Embryonic facial prominence (tissue), 1 donor: ENCODE measurements at regions not wholly inside any gene's neighbourhood (a gene's known extent, or its start where the extent isn't known, plus 50 kb on each side); places are given as distances from the start of the nearest gene placed in this dataset.

ENCODE experiments used
- DNase-seq: peaks from one replicate; pipeline ENCODE4 v3.0.0-alpha.2; 2016; ENCODE audit errors: extremely low spot score

DNA sequence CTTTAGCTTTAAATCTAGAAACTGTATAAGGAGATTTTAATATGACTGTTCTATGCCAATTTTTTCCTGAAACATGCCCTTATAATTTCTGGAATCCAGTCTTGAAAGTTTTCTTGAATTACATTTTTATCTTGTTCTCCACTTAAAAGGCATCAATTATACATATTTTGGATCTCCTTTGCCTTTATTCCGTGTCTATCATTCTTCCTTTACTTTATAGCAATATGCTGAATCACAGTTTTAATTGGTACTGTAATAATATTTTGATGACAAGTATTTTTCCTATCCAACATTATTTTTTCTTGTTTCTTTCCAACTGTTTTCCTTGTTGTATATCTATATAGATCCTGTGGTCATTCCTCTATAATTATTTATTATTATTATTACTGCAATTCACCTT is 361.2 kb downstream of the PIK3R1 start:
- DNase-seq = no peak

GRCh38 chr5:68582284-68582683 is 366.7 kb downstream of the PIK3R1 start:
- DNase-seq = no peak

DNA sequence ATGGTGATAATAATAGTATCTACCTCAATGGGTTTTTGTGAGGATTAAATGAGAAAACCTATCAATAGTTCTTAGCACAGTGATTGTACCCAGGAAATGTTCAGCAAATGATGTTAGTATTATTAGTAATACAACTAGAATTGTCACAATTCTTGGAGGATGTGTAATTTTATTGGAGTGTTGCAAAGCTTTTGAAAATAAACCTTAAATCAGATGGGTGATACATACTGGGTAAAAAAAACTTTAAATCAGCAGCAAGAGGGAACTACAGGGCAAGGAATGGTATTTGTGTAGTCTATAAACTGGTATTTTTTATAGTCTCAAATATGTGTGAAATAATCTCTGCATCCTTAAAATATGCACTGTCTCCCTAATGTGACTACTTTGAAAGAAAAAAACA is 371.6 kb downstream of the PIK3R1 start:
- no peak for DNase-seq

DNA sequence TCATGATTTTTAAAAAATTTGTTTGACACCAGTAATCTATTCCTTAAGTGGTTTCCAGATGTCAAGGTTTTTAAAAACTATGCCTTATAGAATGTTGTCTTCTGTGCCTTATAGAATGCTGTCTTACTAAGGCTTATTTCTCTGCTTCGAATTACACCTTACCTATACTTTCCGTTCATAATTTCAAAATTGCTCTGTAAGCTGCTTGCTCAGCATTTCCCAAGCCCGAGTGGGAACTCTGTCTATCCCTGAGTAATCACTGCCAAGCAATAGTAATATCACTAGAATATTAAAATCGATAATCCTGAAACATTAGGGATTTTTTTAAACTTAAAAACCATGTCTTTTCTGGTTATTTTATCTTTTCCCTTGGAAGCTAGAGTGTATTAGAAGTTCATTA is 376.3 kb downstream of the PIK3R1 start:
- no peak for DNase-seq

DNA sequence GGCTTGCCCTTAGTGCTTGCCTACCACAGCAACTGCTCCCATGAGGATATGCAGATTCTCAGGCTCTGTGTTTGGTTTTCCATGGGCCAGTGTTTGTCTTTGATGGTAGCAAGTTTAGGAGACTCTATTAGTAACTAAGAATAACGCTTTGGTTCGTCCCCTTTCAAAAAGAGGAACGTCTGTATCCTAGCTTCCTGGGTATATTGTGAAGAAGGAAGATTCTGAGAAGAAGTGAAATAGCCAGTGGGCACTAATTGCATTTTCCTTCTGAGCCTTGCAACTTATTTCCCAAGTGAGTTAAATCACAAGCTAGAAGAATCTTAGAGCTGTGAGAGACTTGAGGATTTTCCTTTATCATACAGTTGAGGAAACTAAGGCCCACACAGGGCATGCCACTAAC is 376.8 kb downstream of the PIK3R1 start:
- no peak for DNase-seq

- DNase-seq = no peak
Observed at GRCh38 chr5:68593211-68593671, 377.7 kb downstream of the PIK3R1 start.

- no peak for DNase-seq
Observed at GRCh38 chr5:68612972-68613371, 397.4 kb downstream of the PIK3R1 start.

- DNase-seq = no peak
Observed at GRCh38 chr5:68618501-68618900, 402.9 kb downstream of the PIK3R1 start.

- no peak for DNase-seq
Observed at GRCh38 chr5:68627001-68627400, 411.4 kb downstream of the PIK3R1 start.

GRCh38 chr5:68628082-68628814 is 412.7 kb downstream of the PIK3R1 start:
- DNase-seq = no peak

GRCh38 chr5:68630354-68630753 is 414.8 kb downstream of the PIK3R1 start:
- no peak for DNase-seq

DNA sequence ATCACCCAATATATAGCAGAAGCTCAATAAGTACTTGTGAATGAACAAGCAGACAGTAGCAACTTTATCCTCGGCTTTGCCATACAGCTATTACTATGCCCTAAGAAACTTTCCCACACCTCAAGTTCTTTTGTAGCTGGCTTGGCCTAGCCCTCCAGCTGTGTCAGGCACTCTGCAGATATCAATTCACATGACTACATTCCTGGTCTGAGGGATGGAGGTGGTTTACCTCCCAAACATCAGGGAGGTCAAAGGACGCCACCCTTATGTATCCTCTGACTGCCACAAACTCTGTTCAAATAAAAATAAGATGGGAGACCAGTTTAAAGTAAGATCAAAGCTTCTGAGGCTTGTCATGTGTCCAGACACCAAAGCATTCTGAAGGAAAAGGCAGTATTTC is 416.3 kb downstream of the PIK3R1 start:
- no peak for DNase-seq

- no peak for DNase-seq
Observed at GRCh38 chr5:68641211-68641610, 425.7 kb downstream of the PIK3R1 start.

- no peak for DNase-seq
Observed at GRCh38 chr5:68643064-68643463, 427.5 kb downstream of the PIK3R1 start.

- DNase-seq = no peak
Observed at GRCh38 chr5:68644971-68645370, 429.4 kb downstream of the PIK3R1 start.

- no peak for DNase-seq
Observed at GRCh38 chr5:68646144-68646543, 430.6 kb downstream of the PIK3R1 start.

DNA sequence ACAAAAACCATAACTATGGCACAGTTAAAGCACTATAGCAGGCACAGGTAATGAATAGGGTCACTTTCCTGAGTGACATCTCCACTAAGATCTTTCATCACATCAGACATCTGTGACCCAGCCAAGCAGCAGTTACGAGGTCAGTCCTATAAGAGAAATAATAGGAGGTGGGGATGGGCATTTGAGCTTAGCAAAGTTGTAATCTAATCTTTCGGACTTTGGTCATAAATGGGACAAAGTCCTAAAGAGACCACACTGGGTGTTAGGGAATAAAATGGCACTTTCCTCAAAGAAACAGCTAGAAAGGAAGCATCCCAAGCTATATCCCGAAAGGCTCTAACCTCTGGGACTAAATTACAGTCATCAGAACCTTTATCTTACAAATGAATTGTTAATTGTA is 432.2 kb downstream of the PIK3R1 start:
- no peak for DNase-seq

DNA sequence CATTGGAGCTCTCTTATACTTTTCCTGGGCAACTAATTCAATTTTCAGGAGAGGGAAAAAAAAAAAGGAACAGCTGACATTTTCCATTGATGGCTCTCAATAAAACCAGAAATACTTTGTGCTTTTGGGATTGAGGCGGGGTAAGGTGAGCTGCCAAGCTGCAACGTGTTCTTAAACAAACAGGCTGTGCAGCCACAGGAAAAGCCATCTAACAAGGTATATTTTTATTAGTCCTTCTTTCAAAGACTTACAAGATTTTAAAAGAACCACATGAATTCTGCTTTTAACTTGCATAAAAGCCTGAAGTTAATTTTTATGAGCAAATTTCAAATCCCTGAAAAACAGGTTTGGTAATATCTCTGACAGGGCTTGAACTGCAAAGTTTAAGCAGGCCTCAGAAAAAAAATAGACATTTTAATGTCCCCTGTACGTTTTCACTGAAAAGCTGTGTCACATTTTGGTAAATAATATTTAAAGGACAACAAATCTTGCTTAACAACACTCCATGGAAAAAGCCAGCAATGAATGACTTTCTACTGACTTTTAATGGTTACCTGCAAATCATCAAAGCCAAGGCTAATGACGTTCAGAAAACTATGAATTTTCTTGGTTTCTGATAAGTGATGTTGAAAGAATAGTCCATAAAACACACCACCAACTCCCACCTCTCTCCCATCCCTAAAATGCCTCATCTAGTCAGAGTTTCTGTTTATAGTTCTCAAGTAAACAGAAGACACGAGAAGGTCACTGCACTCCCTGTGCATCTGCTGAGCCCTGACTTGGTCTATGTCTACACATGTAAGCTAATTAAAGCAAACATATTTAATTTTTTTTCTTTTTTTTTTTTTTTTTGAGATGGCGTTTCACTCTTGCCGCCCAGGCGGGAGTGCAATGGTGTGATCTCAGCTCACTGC is 433.6 kb downstream of the PIK3R1 start:
- DNase-seq = no peak

DNA sequence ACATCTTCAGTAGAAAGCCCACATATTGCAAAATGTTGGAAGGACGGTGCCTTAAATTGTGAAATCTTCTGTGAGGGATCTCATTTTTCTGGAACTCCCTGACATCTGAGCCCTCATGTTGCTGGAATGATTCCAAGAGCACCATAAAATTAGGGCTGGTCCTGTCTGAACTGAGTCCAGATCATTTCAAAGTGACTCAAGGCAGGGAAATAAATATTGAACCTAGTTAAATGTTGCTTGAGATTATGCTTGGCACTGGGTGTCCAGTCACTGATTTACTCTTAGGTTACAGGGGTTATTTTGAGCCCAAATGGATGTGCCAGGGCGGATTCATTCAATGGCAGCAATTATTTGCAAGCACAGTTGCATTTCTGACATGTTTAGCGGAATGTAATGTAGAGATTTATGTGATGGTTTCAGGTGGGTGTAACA is 437.0 kb downstream of the PIK3R1 start:
- no peak for DNase-seq

DNA sequence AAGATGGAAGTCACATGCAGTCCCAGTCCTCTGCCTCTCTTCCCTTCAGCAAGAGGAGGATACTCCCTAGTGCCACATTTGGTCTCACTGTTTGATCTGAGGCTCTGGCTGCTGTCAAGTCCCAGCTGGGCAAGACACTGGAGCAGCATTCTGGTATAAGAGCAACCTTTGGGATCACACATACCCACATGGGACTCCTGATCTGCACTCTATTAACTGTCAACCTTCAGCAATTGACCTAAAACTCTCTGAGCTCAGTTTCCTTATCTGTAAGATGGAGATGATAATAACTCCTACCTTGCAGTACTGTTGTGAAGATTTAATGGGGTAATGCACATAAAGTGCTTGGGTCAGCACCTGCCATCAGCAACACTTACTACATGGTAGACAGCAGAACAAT is 437.9 kb downstream of the PIK3R1 start:
- no peak for DNase-seq

GRCh38 chr5:68657055-68657961 is 436.5 kb upstream of the SLC30A5 start:
- no peak for DNase-seq

- no peak for DNase-seq
Observed at GRCh38 chr5:68658810-68659372, 434.9 kb upstream of the SLC30A5 start.
